ENCODE measurements at regions not wholly inside any gene's neighbourhood (a gene's known extent, or its start where the extent isn't known, plus 50 kb on each side); places are given as distances from the start of the nearest gene placed in this dataset.
"Not testable (repeated sequence)": the region's sequence is repeated elsewhere in the genome, so short reads cannot be mapped to it uniquely, and the experiment has no call there.

- not testable (repeated sequence) for DNase-seq
These were observed 132.7 kb downstream of the UNC93B1 start for GRCh38 chr11:67871168-67871567.

- DNase-seq, result not testable (repeated sequence)
These were observed 141.0 kb downstream of the UNC93B1 start for GRCh38 chr11:67862896-67863295.

- not testable (repeated sequence) for DNase-seq
These were observed 144.3 kb downstream of the UNC93B1 start for GRCh38 chr11:67859513-67860161.

GRCh38 chr11:67850747-67851146 lies 153.2 kb downstream of the UNC93B1 start:
- DNase-seq, result not testable (repeated sequence)

- not testable (repeated sequence) for DNase-seq
These were observed 154.1 kb downstream of the UNC93B1 start for GRCh38 chr11:67849766-67850165.

GRCh38 chr11:67847896-67848875 lies 155.7 kb downstream of the UNC93B1 start:
- not testable (repeated sequence) for DNase-seq

- not testable (repeated sequence) for DNase-seq
These were observed 157.6 kb downstream of the UNC93B1 start for GRCh38 chr11:67846303-67846702.

GRCh38 chr11:67845296-67845695 lies 158.6 kb downstream of the UNC93B1 start:
- DNase-seq, result not testable (repeated sequence)

GRCh38 chr11:67840599-67840998 lies 163.3 kb downstream of the UNC93B1 start:
- DNase-seq, result not testable (repeated sequence)

- DNase-seq, result not testable (repeated sequence)
These were observed 155.7 kb upstream of the ALDH3B2 start for GRCh38 chr11:67830152-67830551.

- DNase-seq, result not testable (repeated sequence)
These were observed 152.5 kb upstream of the ALDH3B2 start for GRCh38 chr11:67826951-67827296.

- DNase-seq, result peak; percentile 32
These were observed 151.9 kb upstream of the ALDH3B2 start for GRCh38 chr11:67826028-67826950.

- DNase-seq, result not testable (repeated sequence)
These were observed 150.4 kb upstream of the ALDH3B2 start for GRCh38 chr11:67824861-67825260.

GRCh38 chr11:67820081-67820480 lies 145.7 kb upstream of the ALDH3B2 start:
- no peak for DNase-seq

GRCh38 chr11:67817558-67817957 lies 143.1 kb upstream of the ALDH3B2 start:
- DNase-seq, result not testable (repeated sequence)

GRCh38 chr11:67809301-67809700 lies 134.9 kb upstream of the ALDH3B2 start:
- DNase-seq, result peak; percentile 85

GRCh38 chr11:67807896-67808295 lies 133.5 kb upstream of the ALDH3B2 start:
- not testable (repeated sequence) for DNase-seq

GRCh38 chr11:67806728-67807235 lies 132.4 kb upstream of the ALDH3B2 start:
- not testable (repeated sequence) for DNase-seq

GRCh38 chr11:67806183-67806582 lies 131.8 kb upstream of the ALDH3B2 start:
- DNase-seq, result not testable (repeated sequence)

GRCh38 chr11:67805253-67806126 lies 131.1 kb upstream of the ALDH3B2 start:
- peak; percentile 98 for DNase-seq
